T-helper 1 cell (primary cell): ENCODE measurements at regions not wholly inside any gene's neighbourhood (a gene's known extent, or its start where the extent isn't known, plus 50 kb on each side); places are given as distances from the start of the nearest gene placed in this dataset.

Experiments
- DNase-seq, 5 donors: peaks; one replicate each; pipeline ENCODE4 v3.0.0-alpha.2; 2012 to 2020

GRCh38 chr1:55844322-55844721, 629.2 kb upstream of the USP24 start:
- DNase-seq = no peak

- no peak for DNase-seq
Measured at GRCh38 chr1:55839626-55840025, 624.5 kb upstream of the USP24 start.

DNA sequence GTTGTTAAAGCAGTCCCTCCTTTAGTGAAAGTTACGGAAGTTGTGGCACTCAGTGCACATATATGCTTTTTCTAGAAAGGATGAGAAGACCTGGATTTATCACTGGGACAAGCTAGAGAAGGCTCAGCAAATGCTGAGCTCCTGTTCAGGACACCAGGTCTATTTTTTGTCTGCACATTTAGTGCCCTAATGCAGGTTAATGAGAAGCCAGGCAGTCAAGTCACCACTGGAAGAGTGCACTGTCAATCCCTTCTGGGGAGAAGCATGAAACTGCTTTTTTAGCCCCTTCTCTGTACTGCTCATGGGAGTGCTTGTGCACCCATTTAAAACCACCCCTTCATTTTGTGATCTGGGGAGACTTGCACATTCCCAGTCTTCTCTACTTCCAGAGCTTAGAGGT, 624.1 kb upstream of the USP24 start:
- DNase-seq = no peak

DNA sequence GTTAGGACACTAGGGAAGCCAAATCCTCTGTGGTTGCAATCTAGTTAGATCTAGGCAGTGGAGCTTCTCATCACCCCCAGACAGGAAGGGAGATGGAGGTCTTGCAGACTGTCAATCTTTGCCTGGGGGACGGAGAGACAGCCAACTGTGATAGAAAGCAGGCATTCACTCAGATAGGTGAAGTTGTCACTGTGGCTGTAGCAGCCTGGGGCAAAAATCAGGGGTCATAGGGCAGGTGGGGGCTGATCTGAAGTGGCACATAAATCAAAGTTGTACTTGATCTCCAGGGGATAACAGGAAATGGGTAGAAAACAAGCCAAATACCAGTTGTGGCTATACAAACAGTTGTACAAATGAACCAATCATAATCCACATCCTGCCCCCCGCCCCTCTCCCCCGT, 620.9 kb upstream of the USP24 start:
- no peak for DNase-seq

GRCh38 chr1:55833529-55834091, 618.4 kb upstream of the USP24 start:
- no peak for DNase-seq

DNA sequence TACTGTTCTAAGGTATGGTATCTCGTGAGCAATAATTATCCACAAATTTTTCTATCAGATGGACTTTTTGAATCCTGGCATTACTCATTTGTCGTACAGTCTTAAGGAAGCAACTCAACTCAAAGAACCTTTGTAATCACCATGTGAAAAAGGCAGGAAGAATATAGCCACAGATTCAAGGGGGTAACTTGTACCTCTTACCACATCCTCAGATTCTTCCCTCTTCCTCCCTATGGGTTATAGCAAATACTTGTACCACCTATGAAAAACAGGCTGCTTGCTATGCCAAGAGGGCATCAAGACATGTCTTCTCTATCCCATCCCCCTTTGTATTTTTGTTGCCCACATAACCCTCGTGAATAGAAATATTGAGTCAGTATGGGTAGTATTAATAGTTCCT, 616.6 kb upstream of the USP24 start:
- DNase-seq = no peak

- DNase-seq = no peak
Measured at GRCh38 chr1:55828044-55828443, 612.9 kb upstream of the USP24 start.

DNA sequence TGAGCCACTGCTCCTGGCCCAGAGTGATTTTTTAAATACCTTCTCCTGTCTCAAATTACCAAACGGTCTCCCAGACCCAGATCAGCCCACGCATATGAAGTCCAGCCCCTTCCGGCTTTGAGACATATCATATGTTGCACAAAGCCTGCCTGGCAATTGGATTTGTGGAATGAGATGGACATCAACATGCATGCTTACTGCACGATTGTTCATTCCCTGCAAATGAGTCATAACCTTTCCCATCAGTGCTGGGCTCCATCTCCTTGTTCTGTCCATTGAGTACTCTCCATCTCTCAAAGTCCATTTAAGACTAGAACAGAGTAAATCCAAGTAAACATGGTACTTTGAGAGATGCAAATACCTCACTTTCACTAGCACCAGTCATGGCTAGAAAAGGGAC, 612.2 kb upstream of the USP24 start:
- no peak for DNase-seq

DNA sequence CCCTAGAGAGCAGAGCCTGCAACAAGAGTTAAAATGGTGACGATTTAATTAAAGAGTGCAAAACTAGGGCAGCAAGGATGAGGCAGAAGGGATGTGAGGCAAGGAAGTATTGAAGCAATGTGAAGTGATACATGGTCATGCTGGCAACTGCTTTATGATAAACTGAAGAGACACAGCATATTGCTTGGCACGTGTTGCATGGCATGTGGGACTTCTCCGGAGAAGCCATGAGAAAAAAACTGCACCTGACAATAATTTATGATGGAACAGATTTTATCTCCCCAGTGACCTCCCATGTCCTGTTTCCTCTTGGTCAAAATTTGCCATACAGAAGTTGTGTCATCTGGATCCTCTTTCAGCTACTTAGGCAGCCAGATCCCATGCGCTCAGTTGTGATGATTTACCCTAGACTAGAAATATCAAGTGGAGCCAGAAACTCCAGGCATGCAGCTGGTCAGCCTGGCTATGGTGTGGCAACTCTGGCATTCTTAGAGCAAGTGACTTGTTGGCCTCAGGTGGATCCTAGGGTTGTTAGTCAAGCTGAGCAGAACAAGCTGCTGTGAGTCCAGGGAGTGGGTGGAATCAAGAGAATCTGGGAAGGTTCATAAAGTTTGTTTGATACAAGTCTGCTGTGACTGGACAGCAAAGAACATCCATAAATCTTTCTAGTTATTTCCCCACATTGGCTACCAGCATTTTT, 611.4 kb upstream of the USP24 start:
- no peak for DNase-seq

- no peak for DNase-seq
Measured at GRCh38 chr1:55825461-55825860, 610.3 kb upstream of the USP24 start.

DNA sequence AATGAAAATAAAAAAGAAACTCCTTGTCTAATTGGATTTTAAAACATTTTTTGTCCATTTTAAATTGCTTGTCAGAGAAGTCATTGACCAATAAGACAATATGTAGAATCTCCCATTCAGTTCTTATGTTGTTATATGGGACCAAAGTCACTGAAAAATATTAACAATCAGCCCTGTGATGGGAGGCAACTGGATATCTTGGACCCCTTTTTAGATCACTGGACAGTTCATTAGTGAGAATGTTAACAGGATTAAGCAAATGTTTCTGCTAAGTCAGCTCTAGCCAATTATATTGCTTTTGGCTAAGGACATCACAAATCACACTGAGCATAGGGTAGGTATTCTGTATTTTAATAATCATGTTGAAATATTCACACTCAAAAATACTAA, 609.1 kb upstream of the USP24 start:
- DNase-seq = no peak

DNA sequence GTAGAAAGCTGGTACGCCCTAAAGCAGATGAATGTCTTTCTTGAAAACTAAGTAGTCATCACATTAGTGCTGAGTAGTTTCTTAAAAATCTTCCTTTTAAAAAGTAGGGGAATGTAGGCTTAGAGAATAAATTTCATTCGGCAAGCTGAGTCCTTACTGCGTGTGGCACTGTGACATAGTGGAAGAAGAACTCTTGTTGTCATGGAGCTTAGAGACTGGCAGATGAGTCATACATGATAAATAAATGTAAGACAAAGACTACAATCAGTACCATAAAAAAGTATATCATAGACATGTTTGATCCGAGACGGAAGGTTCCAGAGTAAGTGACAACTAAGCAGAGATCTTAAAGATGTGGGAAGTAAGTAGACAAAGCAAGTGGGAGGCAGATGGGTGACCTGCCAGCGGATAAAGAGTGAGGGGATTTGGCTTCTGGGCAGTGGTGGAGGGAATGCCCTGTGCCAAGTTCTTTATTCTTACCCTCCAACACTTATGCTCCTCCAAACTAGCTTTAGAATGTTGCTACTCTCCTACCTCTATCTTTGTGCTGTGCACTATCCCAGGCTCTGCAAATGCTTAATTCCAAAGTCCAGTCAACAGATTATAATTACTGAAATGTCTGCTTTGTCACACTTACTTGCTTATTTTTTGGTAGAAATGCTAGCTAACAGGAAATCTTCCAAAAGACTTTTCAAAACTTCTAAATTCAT, 608.5 kb upstream of the USP24 start:
- DNase-seq = no peak

GRCh38 chr1:55822891-55823290, 607.7 kb upstream of the USP24 start:
- no peak for DNase-seq

GRCh38 chr1:55821234-55821633, 606.1 kb upstream of the USP24 start:
- no peak for DNase-seq

- no peak for DNase-seq
Measured at GRCh38 chr1:55820501-55820900, 605.3 kb upstream of the USP24 start.

- no peak for DNase-seq
Measured at GRCh38 chr1:55819011-55819410, 603.8 kb upstream of the USP24 start.

GRCh38 chr1:55816456-55817426, 601.6 kb upstream of the USP24 start:
- DNase-seq = no peak

GRCh38 chr1:55815745-55816455, 600.7 kb upstream of the USP24 start:
- no peak for DNase-seq

DNA sequence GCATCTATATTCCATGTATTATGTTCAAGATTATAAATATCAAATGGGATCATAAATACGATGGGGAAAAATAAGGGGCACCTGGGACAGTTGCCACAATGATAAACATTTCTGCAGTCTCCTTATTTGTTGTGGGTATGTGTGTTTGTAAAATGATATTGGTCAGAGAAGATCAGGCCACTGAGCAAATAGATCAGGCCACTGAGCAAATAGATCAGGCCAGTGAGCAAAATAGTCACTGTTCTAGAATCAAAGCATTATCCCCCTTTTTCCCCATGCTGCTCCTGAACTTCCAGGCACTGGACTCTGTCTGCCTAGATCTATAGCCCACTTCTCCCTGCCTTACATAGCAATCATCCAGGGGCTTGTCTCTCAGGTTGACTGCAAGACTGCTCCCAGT, 599.8 kb upstream of the USP24 start:
- no peak for DNase-seq

- no peak for DNase-seq
Measured at GRCh38 chr1:55813618-55814017, 598.5 kb upstream of the USP24 start.

- no peak for DNase-seq
Measured at GRCh38 chr1:55812281-55812680, 597.1 kb upstream of the USP24 start.

DNA sequence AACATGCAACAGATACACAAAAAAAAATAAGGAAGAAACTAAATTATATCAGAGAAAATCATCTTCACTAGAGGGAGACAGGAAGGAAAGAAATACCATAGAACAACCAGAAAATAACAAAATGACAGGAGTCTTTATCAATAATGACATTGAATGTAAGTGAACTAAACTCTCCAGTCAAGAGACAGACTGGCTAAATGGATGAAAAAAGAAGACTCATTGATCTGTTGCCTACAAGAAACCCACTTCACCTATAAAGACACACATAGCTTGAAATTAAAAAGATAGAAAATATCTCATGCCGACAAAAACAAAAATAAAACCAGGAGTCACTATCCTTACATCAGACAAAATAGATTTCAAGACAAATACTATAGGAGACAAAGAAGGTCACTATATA, 593.1 kb upstream of the USP24 start:
- DNase-seq = no peak

DNA sequence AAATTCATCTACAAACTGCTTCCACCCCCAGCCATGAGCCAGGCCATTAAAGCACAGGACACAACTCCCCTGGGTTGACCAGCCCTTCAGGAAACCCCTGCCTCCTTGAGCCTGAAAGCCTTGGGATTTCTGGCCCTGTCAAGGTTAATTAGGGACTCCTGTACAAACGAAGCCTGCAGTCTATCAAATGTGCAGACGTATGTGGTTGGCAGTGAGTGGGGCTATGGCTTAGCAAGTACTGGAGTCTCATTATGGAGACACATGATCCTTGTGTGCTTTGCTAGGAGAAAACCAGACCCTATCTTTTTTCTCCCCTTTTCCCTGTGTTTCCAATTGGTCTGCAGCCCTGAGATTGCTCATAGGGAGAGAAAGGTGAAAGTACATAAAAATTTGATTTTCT, 588.3 kb upstream of the USP24 start:
- no peak for DNase-seq
